IMR-90 (cell line): ENCODE measurements at regions not wholly inside any gene's neighbourhood (a gene's known extent, or its start where the extent isn't known, plus 50 kb on each side); places are given as distances from the start of the nearest gene placed in this dataset.

Source experiments
- ATAC-seq: fragments of 200-7000 bp; cut with Tn5 transposase; 2 replicates; pipeline ENCODE4 v1.9.1; 2020; ENCODE audit warnings: low read depth, mild to moderate bottlenecking, moderate library complexity
- BruUV-seq: library from RNA; stranded (reverse); fragments of 400-500 nt; replicated peaks from 2 replicates; lab custom pipeline; 2021; lab: Mats Ljungman, UMichigan
- CTCF ChIA-PET: fragments of 300-600 bp; formaldehyde crosslinking; extraction: SDS; loops from one replicate; lab custom pipeline; 2021; ENCODE audit warnings: antibody characterized with exemption; lab: Yijun Ruan, JAX
- POLR2A ChIA-PET: fragments of 300-600 bp; sonication (Branson Sonifier 250); formaldehyde crosslinking; loops from one replicate; lab custom pipeline; 2022; ENCODE audit warnings: antibody characterized with exemption; ENCODE audit not compliant: unreplicated experiment; lab: Charles Lee
- DNase-seq: peaks from one replicate; pipeline ENCODE4 v3.0.0; 2013
- H2AFZ ChIP-seq: replicated peaks from 2 replicates; pipeline ENCODE3; 2013; ENCODE audit warnings: low read length, mild to moderate bottlenecking; ENCODE audit not compliant: poor library complexity
- H2AK5ac ChIP-seq: 2 replicates; pipeline ENCODE4 v1.6.1; 2013; ENCODE audit warnings: low read depth, low read length, inconsistent platforms
- H2AK9ac ChIP-seq: replicated peaks from 2 replicates; pipeline ENCODE3; 2013; ENCODE audit warnings: mild to moderate bottlenecking, low read depth, low read length, moderate library complexity; ENCODE audit not compliant: poor library complexity
- H2BK120ac ChIP-seq: 2 replicates; pipeline ENCODE4 v1.6.1; 2013; ENCODE audit warnings: low read depth, low read length, inconsistent platforms
- H2BK15ac ChIP-seq: 3 replicates; pipeline ENCODE4 v1.6.1; 2013; ENCODE audit warnings: low read depth, low read length, inconsistent platforms
- H2BK20ac ChIP-seq: 2 replicates; pipeline ENCODE4 v1.6.1; 2013; ENCODE audit warnings: low read depth, mild to moderate bottlenecking, inconsistent platforms, low read length, moderate library complexity
- H2BK5ac ChIP-seq: 2 replicates; pipeline ENCODE4 v1.6.1; 2013; ENCODE audit warnings: mild to moderate bottlenecking, low read depth, low read length, inconsistent platforms; ENCODE audit not compliant: poor library complexity, severe bottlenecking
- H3K14ac ChIP-seq: replicated peaks from 2 replicates; pipeline ENCODE4 v1.6.1; 2013; ENCODE audit warnings: low read depth, low read length, inconsistent platforms
- H3K18ac ChIP-seq: 2 replicates; pipeline ENCODE4 v1.6.1; 2013; ENCODE audit warnings: low read depth, low read length, control low read depth
- H3K23ac ChIP-seq: 2 replicates; pipeline ENCODE4 v1.6.1; 2013; ENCODE audit warnings: low read depth, low read length, inconsistent platforms
- H3K27ac ChIP-seq: 2 replicates; pipeline ENCODE4 v1.5.1; 2013; ENCODE audit warnings: mild to moderate bottlenecking, control low read depth, low read length; ENCODE audit not compliant: insufficient read depth
- H3K27me3 ChIP-seq: 2 replicates; pipeline ENCODE4 v1.6.1; 2013; ENCODE audit warnings: low read length; ENCODE audit not compliant: control insufficient read depth, insufficient read depth
- H3K36me3 ChIP-seq: 2 replicates; pipeline ENCODE4 v1.6.1; 2013; ENCODE audit warnings: low read length, mixed read lengths; ENCODE audit not compliant: control insufficient read depth, insufficient read depth
- H3K4ac ChIP-seq: 2 replicates; pipeline ENCODE4 v1.6.1; 2013; ENCODE audit warnings: low read depth, low read length, inconsistent platforms
- H3K4me1 ChIP-seq: 2 replicates; pipeline ENCODE4 v1.6.1; 2013; ENCODE audit warnings: low read length, mixed read lengths; ENCODE audit not compliant: control insufficient read depth, insufficient read depth
- H3K4me2 ChIP-seq: 2 replicates; pipeline ENCODE4 v1.6.1; 2013; ENCODE audit warnings: low read depth, mild to moderate bottlenecking, control low read depth, low read length, moderate library complexity
- H3K4me3 ChIP-seq: 2 replicates; pipeline ENCODE4 v1.5.1; 2013; ENCODE audit warnings: low read depth, mild to moderate bottlenecking, control low read depth, low read length, moderate library complexity; ENCODE audit not compliant: insufficient read depth
- H3K56ac ChIP-seq: 2 replicates; pipeline ENCODE4 v1.6.1; 2013; ENCODE audit warnings: low read length, inconsistent platforms; ENCODE audit not compliant: insufficient read depth; ENCODE audit errors: extremely low read depth
- H3K79me1 ChIP-seq, 2 experiments: 2 replicates each; pipeline ENCODE4 v1.6.1; 2013; ENCODE audit warnings: low read length in 2 of 2, inconsistent platforms in 1 of 2, low read depth in 1 of 2
- H3K9ac ChIP-seq: 2 replicates; pipeline ENCODE4 v1.6.1; 2013; ENCODE audit warnings: low read depth, low read length, control low read depth
- H3K9me1 ChIP-seq: 2 replicates; pipeline ENCODE4 v1.6.1; 2013; ENCODE audit warnings: low read length, inconsistent platforms; ENCODE audit not compliant: insufficient read depth
- H3K9me3 ChIP-seq: 2 replicates; pipeline ENCODE4 v1.6.1; 2013; ENCODE audit warnings: low read length; ENCODE audit not compliant: control insufficient read depth, insufficient read depth
- H4K20me1 ChIP-seq: 2 replicates; pipeline ENCODE4 v1.6.1; 2013; ENCODE audit warnings: low read length, inconsistent platforms; ENCODE audit not compliant: insufficient read depth
- H4K5ac ChIP-seq: 2 replicates; pipeline ENCODE4 v1.6.1; 2013; ENCODE audit warnings: mild to moderate bottlenecking, low read depth, low read length, control low read depth
- H4K8ac ChIP-seq, 2 experiments: 2 replicates each; pipeline ENCODE4 v1.6.1; 2013; ENCODE audit warnings: low read depth in 2 of 2, low read length in 2 of 2, control low read depth in 1 of 2, inconsistent platforms in 1 of 2
- H4K91ac ChIP-seq: 2 replicates; pipeline ENCODE4 v1.6.1; 2013; ENCODE audit warnings: low read depth, low read length, inconsistent platforms; ENCODE audit not compliant: insufficient read depth
- BHLHE40 ChIP-seq: fragments of 150-350 bp; IDR thresholded peaks from 2 replicates; pipeline ENCODE4 v1.6.1; 2016; ENCODE audit warnings: mild to moderate bottlenecking, low read depth, low read length
- CEBPB ChIP-seq: IDR thresholded peaks from 2 replicates; pipeline ENCODE4 v1.6.1; 2012; ENCODE audit warnings: low read depth, low read length, improper control_type of control experiment
- CHD1 ChIP-seq: IDR thresholded peaks from 2 replicates; pipeline ENCODE4 v1.6.1; 2012; ENCODE audit warnings: low read depth, low read length, improper control_type of control experiment
- CTCF ChIP-seq: conservative IDR thresholded peaks from 2 replicates; pipeline ENCODE4 v1.5.1; 2012; ENCODE audit warnings: mild to moderate bottlenecking, low read depth, low read length, improper control_type of control experiment
- ELK1 ChIP-seq: fragments of 150-350 bp; IDR thresholded peaks from 2 replicates; pipeline ENCODE4 v1.6.1; 2016; ENCODE audit warnings: low read depth, mild to moderate bottlenecking, low read length, moderate library complexity, borderline replicate concordance
- FOS ChIP-seq: fragments of 150-350 bp; IDR thresholded peaks from 2 replicates; pipeline ENCODE4 v1.6.1; 2016; ENCODE audit warnings: low read depth, low read length
- MAFK ChIP-seq: IDR thresholded peaks from 2 replicates; pipeline ENCODE4 v1.6.1; 2012; ENCODE audit warnings: low read depth, low read length, improper control_type of control experiment
- MAZ ChIP-seq: IDR thresholded peaks from 2 replicates; pipeline ENCODE4 v1.6.1; 2012; ENCODE audit warnings: low read depth, mild to moderate bottlenecking, low read length, improper control_type of control experiment, moderate library complexity, borderline replicate concordance
- MXI1 ChIP-seq: IDR thresholded peaks from 2 replicates; pipeline ENCODE4 v1.6.1; 2012; ENCODE audit warnings: low read depth, mild to moderate bottlenecking, low read length, moderate library complexity, borderline replicate concordance
- NFE2L2 ChIP-seq: fragments of 150-350 bp; IDR thresholded peaks from 2 replicates; pipeline ENCODE4 v1.6.1; 2016; ENCODE audit warnings: low read depth, mild to moderate bottlenecking, low read length
- POLR2A ChIP-seq: IDR thresholded peaks from 2 replicates; pipeline ENCODE4 v1.6.1; 2012; ENCODE audit warnings: mild to moderate bottlenecking, low read depth, low read length
- RAD21 ChIP-seq: IDR thresholded peaks from 2 replicates; pipeline ENCODE4 v1.6.1; 2012; ENCODE audit warnings: low read length, improper control_type of control experiment
- RCOR1 ChIP-seq: IDR thresholded peaks from 2 replicates; pipeline ENCODE4 v1.6.1; 2012; ENCODE audit warnings: mild to moderate bottlenecking, low read length, improper control_type of control experiment; ENCODE audit not compliant: insufficient replicate concordance
- RFX5 ChIP-seq: IDR thresholded peaks from 2 replicates; pipeline ENCODE4 v1.8.0; 2012; ENCODE audit warnings: low read depth, mild to moderate bottlenecking, low read length, moderate library complexity
- SMC3 ChIP-seq: fragments of 150-350 bp; IDR thresholded peaks from 2 replicates; pipeline ENCODE4 v1.6.1; 2016; ENCODE audit warnings: low read depth, mild to moderate bottlenecking, antibody characterized with exemption, low read length, moderate library complexity
- USF2 ChIP-seq: fragments of 150-350 bp; IDR thresholded peaks from 2 replicates; pipeline ENCODE4 v1.6.1; 2017; ENCODE audit warnings: mild to moderate bottlenecking, antibody characterized with exemption, low read length, low read depth
- dilution Hi-C: fragments of 300-500 bp; cut with HindIII; formaldehyde crosslinking; loops from one replicate; pipeline ENCODE4 v1.14.3; 2018; ENCODE audit warnings: low sequenced_read_pairs; ENCODE audit not compliant: unreplicated experiment
- in situ Hi-C: fragments of 300-500 bp; cut with MboI; formaldehyde crosslinking; loops from 3 replicates; pipeline ENCODE4 v1.14.3; 2019; ENCODE audit warnings: low sequenced_read_pairs, inconsistent platforms, mixed read lengths
- intact Hi-C: fragments of 100-400 bp; cut with micrococcal nuclease; formaldehyde crosslinking; loops from 2 replicates; pipeline ENCODE4 v1.10.0; 2022

- no peak overlapping the region for H3K14ac ChIP-seq
- no peak overlapping the region for H3K4me3 ChIP-seq
- H3K4me2 ChIP-seq = no peak overlapping the region
- in situ Hi-C loops (no loop called here), dilution Hi-C loops (no loop called here), intact Hi-C loops (no loop called here)
- no peak overlapping the region for H2AK5ac ChIP-seq
- H3K56ac ChIP-seq = no peak overlapping the region
- no peaks in the 10 kb centered on the region for H3K36me3 ChIP-seq
- H2BK5ac ChIP-seq = no peak overlapping the region
- TF ChIP-seq MAZ (no peak), NFE2L2 (no peak), BHLHE40 (no peak), RCOR1 (no peak), CEBPB (no peak), POLR2A (no peak), CTCF (no peak), MAFK (no peak), ELK1 (no peak), RFX5 (no peak), USF2 (no peak), FOS (no peak), MXI1 (no peak), CHD1 (no peak), RAD21 (no peak), SMC3 (no peak)
- H3K18ac ChIP-seq = no peak overlapping the region
- no peak overlapping the region for H3K23ac ChIP-seq
- no peak overlapping the region for H2BK20ac ChIP-seq
- H3K9me3 ChIP-seq = no peaks in the 10 kb centered on the region
- ChIA-PET POLR2A (no interaction called here), CTCF (no interaction called here)
- no peak overlapping the region for H3K4ac ChIP-seq
- no peak overlapping the region for H4K91ac ChIP-seq
- DNase-seq (no peak), ATAC-seq (no peak)
- no peaks in the 10 kb centered on the region for H3K79me1 ChIP-seq
- no peak overlapping the region for H4K5ac ChIP-seq
- H2BK15ac ChIP-seq = no peak overlapping the region
- no peak overlapping the region for H3K9ac ChIP-seq
- H2AK9ac ChIP-seq = no peak overlapping the region
- H4K20me1 ChIP-seq = no peaks in the 10 kb centered on the region
- H3K4me1 ChIP-seq = no peaks in the 10 kb centered on the region
- no peak overlapping the region for H4K8ac ChIP-seq
- no peak overlapping the region for H2BK120ac ChIP-seq
- no peaks in the 10 kb centered on the region for H3K9me1 ChIP-seq
- no peak overlapping the region for H3K27ac ChIP-seq
- no peaks in the 10 kb centered on the region for H3K27me3 ChIP-seq
- H2AFZ ChIP-seq = no peak overlapping the region
- no TSS peak for BruUV-seq
Measured at GRCh38 chr7:91722831-91723230, 157.7 kb downstream of the MTERF1 start.
